Mammary epithelial cell (primary cell): ENCODE measurements at regions not wholly inside any gene's neighbourhood (a gene's known extent, or its start where the extent isn't known, plus 50 kb on each side); places are given as distances from the start of the nearest gene placed in this dataset.

Experiments used
- CTCF ChIP-seq, 2 donors: IDR thresholded peaks in 1 of 2; conservative IDR thresholded peaks in 1 of 2; 2 replicates each; pipeline ENCODE4 v1.5.1; 2011 to 2012; ENCODE audit warnings: inconsistent platforms in 2 of 2, low read length in 2 of 2, mild to moderate bottlenecking in 2 of 2, control low read depth in 1 of 2, low read depth in 1 of 2; ENCODE audit not compliant: insufficient read depth in 1 of 2; ENCODE audit errors: extremely low read depth in 1 of 2
- EZH2 ChIP-seq: IDR thresholded peaks from 2 replicates; pipeline ENCODE4 v1.6.1; 2012; ENCODE audit warnings: low read length, inconsistent platforms, borderline replicate concordance

GRCh38 chr6:20313960-20314530, 87.6 kb upstream of the E2F3 start:
- no peak for TF ChIP-seq CTCF (conservative IDR thresholded peaks at IDR 0.05 in 1 of 2, IDR thresholded peaks at IDR 0.05 in 1 of 2; ENCODE audit: extremely low read depth in 1 of 2, insufficient read depth in 1 of 2, low read depth in 1 of 2, low read length in 2 of 2)
- TF ChIP-seq EZH2 = no peak
